ENCODE measurements at regions not wholly inside any gene's neighbourhood (a gene's known extent, or its start where the extent isn't known, plus 50 kb on each side); places are given as distances from the start of the nearest gene placed in this dataset.

GRCh38 chr4:153852501-153852900, 63.6 kb upstream of the SFRP2 start:
- TF ChIP-seq, protein P1, sequence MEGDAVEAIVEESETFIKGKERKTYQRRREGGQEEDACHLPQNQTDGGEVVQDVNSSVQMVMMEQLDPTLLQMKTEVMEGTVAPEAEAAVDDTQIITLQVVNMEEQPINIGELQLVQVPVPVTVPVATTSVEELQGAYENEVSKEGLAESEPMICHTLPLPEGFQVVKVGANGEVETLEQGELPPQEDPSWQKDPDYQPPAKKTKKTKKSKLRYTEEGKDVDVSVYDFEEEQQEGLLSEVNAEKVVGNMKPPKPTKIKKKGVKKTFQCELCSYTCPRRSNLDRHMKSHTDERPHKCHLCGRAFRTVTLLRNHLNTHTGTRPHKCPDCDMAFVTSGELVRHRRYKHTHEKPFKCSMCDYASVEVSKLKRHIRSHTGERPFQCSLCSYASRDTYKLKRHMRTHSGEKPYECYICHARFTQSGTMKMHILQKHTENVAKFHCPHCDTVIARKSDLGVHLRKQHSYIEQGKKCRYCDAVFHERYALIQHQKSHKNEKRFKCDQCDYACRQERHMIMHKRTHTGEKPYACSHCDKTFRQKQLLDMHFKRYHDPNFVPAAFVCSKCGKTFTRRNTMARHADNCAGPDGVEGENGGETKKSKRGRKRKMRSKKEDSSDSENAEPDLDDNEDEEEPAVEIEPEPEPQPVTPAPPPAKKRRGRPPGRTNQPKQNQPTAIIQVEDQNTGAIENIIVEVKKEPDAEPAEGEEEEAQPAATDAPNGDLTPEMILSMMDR (IDR thresholded peaks at IDR 0.05; ENCODE audit: insufficient read depth, low read depth, low read length), result no peak
- H3K4me3 ChIP-seq (ENCODE audit: low read depth, low read length), result no peak overlapping the region
- DNase-seq (ENCODE audit: low read depth), result no peak

DNA sequence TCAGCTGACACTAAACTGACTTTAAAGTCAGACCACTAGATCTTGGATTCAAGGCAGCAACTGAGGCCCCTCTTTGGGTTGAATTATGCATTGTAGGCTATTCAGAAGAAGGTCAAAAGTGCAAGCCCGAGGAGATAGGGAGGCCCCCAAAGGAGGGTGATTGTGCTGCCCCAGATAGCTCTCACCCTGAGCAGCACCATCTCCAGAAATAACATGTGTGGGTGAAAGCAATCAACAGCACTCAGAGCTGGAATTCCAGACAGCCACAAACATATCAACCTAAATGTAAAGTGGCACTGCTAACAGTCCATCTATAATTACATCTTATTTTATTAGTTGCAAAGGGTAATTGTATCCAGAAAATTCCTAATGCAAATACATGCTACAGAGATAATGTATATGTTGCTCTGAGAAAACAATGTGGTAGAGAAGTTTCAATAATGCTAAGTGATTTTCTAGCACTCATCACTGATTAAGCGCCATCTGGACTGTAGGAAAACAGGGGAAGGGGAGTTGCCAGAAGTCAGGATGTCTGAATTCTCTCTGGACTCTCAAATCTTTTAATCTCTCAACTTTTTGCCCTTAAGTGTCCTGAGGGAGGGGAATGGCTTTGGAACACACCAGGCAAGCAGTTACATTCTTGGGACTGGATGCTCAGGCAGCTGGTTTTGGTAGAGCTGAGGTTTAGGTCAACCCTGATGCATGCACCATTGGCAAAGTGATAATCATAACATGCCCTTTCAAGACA, 61.8 kb upstream of the SFRP2 start:
- no peak overlapping the region for H3K4me3 ChIP-seq (ENCODE audit: low read depth, low read length)
- TF ChIP-seq, protein P1 (IDR thresholded peaks at IDR 0.05; ENCODE audit: insufficient read depth, low read depth, low read length), result no peak
- no peak for DNase-seq (ENCODE audit: low read depth)

GRCh38 chr4:153844144-153844543, 55.3 kb upstream of the SFRP2 start:
- no peak for DNase-seq (ENCODE audit: low read depth)
- TF ChIP-seq, protein P1 (IDR thresholded peaks at IDR 0.05; ENCODE audit: insufficient read depth, low read depth, low read length), result no peak
- H3K4me3 ChIP-seq (ENCODE audit: low read depth, low read length), result no peak overlapping the region
